Neural cell (in vitro differentiated cells): ENCODE measurements at regions not wholly inside any gene's neighbourhood (a gene's known extent, or its start where the extent isn't known, plus 50 kb on each side); places are given as distances from the start of the nearest gene placed in this dataset.

Experiments
- H2AFZ ChIP-seq: fragments of 200-600, 300-800 bp; sonication (generic), shearing (Covaris generic); 2 replicates; pipeline ENCODE4 v1.6.0; 2014; ENCODE audit warnings: low read depth, mild to moderate bottlenecking, antibody characterized with exemption, low read length, moderate library complexity
- H3F3A ChIP-seq: fragments of 200-600 bp; shearing (Covaris generic); 2 replicates; pipeline ENCODE4 v1.6.1; 2016; ENCODE audit warnings: mild to moderate bottlenecking, moderate library complexity, mixed read lengths, antibody characterized with exemption, low read length; ENCODE audit not compliant: insufficient read depth, poor library complexity, severe bottlenecking
- H3K27ac ChIP-seq: fragments of 200-600, 300-800 bp; sonication (generic), shearing (Covaris generic); 2 replicates; pipeline ENCODE4 v1.5.1; 2014; ENCODE audit warnings: mild to moderate bottlenecking, low read length, moderate library complexity
- H3K27me3 ChIP-seq: fragments of 300-800, 200-600 bp; sonication (generic), shearing (Covaris generic); 2 replicates; pipeline ENCODE4 v1.6.0; 2014; ENCODE audit warnings: mild to moderate bottlenecking, low read depth, low read length, moderate library complexity; ENCODE audit not compliant: insufficient read depth
- H3K36me3 ChIP-seq: fragments of 300-800, 200-600 bp; sonication (generic), shearing (Covaris generic); 2 replicates; pipeline ENCODE4 v1.5.1; 2014; ENCODE audit warnings: mild to moderate bottlenecking, antibody characterized with exemption, low read length, moderate library complexity; ENCODE audit not compliant: insufficient read depth
- H3K4me2 ChIP-seq: fragments of 300-800, 200-600 bp; sonication (generic), shearing (Covaris generic); 2 replicates; pipeline ENCODE4 v1.6.0; 2014; ENCODE audit warnings: mild to moderate bottlenecking, low read length
- H3K4me3 ChIP-seq: fragments of 300-800, 200-600 bp; sonication (generic), shearing (Covaris generic); 2 replicates; pipeline ENCODE4 v1.5.1; 2014; ENCODE audit warnings: mild to moderate bottlenecking, low read length, moderate library complexity
- H3K79me2 ChIP-seq: fragments of 200-600 bp; shearing (Covaris generic); replicated peaks from 2 replicates; pipeline ENCODE4 v1.6.0; 2014; ENCODE audit warnings: mild to moderate bottlenecking, low read length, moderate library complexity; ENCODE audit not compliant: insufficient read depth
- H3K9ac ChIP-seq: fragments of 300-800, 200-600 bp; sonication (generic), shearing (Covaris generic); 2 replicates; pipeline ENCODE4 v1.6.1; 2016; ENCODE audit warnings: mild to moderate bottlenecking, low read length, mixed read lengths
- H3K9me2 ChIP-seq: fragments of 200-600 bp; shearing (Covaris generic); 2 replicates; pipeline ENCODE4 v1.6.1; 2016; ENCODE audit warnings: mild to moderate bottlenecking, low read length, mixed read lengths; ENCODE audit not compliant: insufficient read depth
- H3K9me3 ChIP-seq: fragments of 200-600, 300-800 bp; sonication (generic), shearing (Covaris generic); 2 replicates; pipeline ENCODE4 v1.6.1; 2016; ENCODE audit warnings: mild to moderate bottlenecking, mixed run types, low read length, moderate library complexity, mixed read lengths
- H4K20me1 ChIP-seq: fragments of 200-600 bp; shearing (Covaris generic); 2 replicates; pipeline ENCODE4 v1.6.1; 2016; ENCODE audit warnings: mild to moderate bottlenecking, mixed run types; ENCODE audit not compliant: insufficient read depth
- MXI1 ChIP-seq: fragments of 450-650 bp; conservative IDR thresholded peaks from 2 replicates; pipeline ENCODE4 v1.6.1; 2014; ENCODE audit warnings: antibody characterized with exemption, mild to moderate bottlenecking; ENCODE audit not compliant: poor library complexity, severe bottlenecking
- POLR2AphosphoS5 ChIP-seq: IDR thresholded peaks from 2 replicates; pipeline ENCODE4 v1.6.1; 2012
- RAD21 ChIP-seq: fragments of 450-650 bp; conservative IDR thresholded peaks from 2 replicates; pipeline ENCODE4 v1.6.1; 2014; ENCODE audit warnings: antibody characterized with exemption, mild to moderate bottlenecking, moderate library complexity
- REST ChIP-seq: IDR thresholded peaks from 2 replicates; pipeline ENCODE4 v1.6.1; 2012; ENCODE audit warnings: borderline replicate concordance
- TAF1 ChIP-seq: IDR thresholded peaks from 2 replicates; pipeline ENCODE4 v1.6.1; 2012; ENCODE audit warnings: low read depth
- TF ChIP-seq, protein P1 (sequence below): fragments of 450-650 bp; IDR thresholded peaks from 2 replicates; pipeline ENCODE4 v1.5.1; 2014; ENCODE audit warnings: antibody characterized with exemption, mild to moderate bottlenecking, moderate library complexity; ENCODE audit not compliant: poor library complexity, severe bottlenecking

GRCh38 chr5:3787604-3788003, 192.0 kb downstream of the IRX1 start:
- Histone ChIP-seq H3K36me3 (no peaks in the 10 kb centered on the region), H3K9me3 (no peaks in the 10 kb centered on the region), H3F3A (no peaks in the 10 kb centered on the region), H4K20me1 (no peaks in the 10 kb centered on the region), H3K4me3 (peak overlapping the region; percentile 31), H3K27ac (peak overlapping the region; percentile 14), H3K9ac (no peak overlapping the region), H3K27me3 (no peaks in the 10 kb centered on the region), H3K79me2 (no peaks in the 10 kb centered on the region), H2AFZ (no peak overlapping the region), H3K4me2 (no peak overlapping the region), H3K9me2 (no peaks in the 10 kb centered on the region)
- TF ChIP-seq MXI1: no peak
- TF ChIP-seq POLR2AphosphoS5: peak; percentile 38
- TF ChIP-seq RAD21: peak; percentile 9

- no peak for TF ChIP-seq TAF1
- H3K27ac ChIP-seq: no peak overlapping the region
- H3K9ac ChIP-seq: no peak overlapping the region
- H4K20me1 ChIP-seq: no peaks in the 10 kb centered on the region
- no peak overlapping the region for H3K4me3 ChIP-seq
- H3F3A ChIP-seq: no peaks in the 10 kb centered on the region
- H3K79me2 ChIP-seq: no peaks in the 10 kb centered on the region
- no peaks in the 10 kb centered on the region for H3K9me2 ChIP-seq
- H3K36me3 ChIP-seq: no peaks in the 10 kb centered on the region
- no peaks in the 10 kb centered on the region for H3K27me3 ChIP-seq
- no peak overlapping the region for H2AFZ ChIP-seq
- H3K4me2 ChIP-seq: no peak overlapping the region
- H3K9me3 ChIP-seq: no peaks in the 10 kb centered on the region
Observed at GRCh38 chr5:3789519-3790193, 194.0 kb downstream of the IRX1 start.

DNA sequence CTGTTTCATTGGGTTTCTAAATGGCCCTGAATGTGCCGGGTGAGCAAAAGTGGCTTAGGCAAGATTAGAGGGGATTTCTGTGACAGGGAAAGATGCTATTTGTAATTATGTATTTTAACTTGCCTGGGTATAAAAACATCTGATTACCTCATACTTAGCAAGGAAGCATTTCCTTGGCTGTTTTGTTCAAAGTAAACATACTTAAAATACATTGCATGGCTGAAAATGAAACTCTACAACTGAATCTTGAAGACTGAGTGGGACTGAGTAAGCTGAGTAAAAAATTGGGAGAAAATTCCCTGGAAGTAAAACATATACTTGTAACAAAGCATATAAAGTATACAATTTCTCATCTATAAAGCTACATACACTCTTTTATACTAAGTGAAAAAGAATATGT, 197.5 kb downstream of the IRX1 start:
- Histone ChIP-seq H3K9me3 (no peaks in the 10 kb centered on the region), H3K36me3 (no peaks in the 10 kb centered on the region), H3K27me3 (no peaks in the 10 kb centered on the region), H4K20me1 (no peaks in the 10 kb centered on the region), H3K4me2 (no peak overlapping the region), H3K9ac (no peak overlapping the region), H2AFZ (no peak overlapping the region), H3K9me2 (no peaks in the 10 kb centered on the region), H3K27ac (no peak overlapping the region), H3K4me3 (no peak overlapping the region), H3K79me2 (no peaks in the 10 kb centered on the region), H3F3A (no peaks in the 10 kb centered on the region)
- TF ChIP-seq REST (no peak), MXI1 (no peak)
- TF ChIP-seq, protein P1, sequence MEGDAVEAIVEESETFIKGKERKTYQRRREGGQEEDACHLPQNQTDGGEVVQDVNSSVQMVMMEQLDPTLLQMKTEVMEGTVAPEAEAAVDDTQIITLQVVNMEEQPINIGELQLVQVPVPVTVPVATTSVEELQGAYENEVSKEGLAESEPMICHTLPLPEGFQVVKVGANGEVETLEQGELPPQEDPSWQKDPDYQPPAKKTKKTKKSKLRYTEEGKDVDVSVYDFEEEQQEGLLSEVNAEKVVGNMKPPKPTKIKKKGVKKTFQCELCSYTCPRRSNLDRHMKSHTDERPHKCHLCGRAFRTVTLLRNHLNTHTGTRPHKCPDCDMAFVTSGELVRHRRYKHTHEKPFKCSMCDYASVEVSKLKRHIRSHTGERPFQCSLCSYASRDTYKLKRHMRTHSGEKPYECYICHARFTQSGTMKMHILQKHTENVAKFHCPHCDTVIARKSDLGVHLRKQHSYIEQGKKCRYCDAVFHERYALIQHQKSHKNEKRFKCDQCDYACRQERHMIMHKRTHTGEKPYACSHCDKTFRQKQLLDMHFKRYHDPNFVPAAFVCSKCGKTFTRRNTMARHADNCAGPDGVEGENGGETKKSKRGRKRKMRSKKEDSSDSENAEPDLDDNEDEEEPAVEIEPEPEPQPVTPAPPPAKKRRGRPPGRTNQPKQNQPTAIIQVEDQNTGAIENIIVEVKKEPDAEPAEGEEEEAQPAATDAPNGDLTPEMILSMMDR: no peak
